GM21390 (cell line): ENCODE measurements at regions not wholly inside any gene's neighbourhood (a gene's known extent, or its start where the extent isn't known, plus 50 kb on each side); places are given as distances from the start of the nearest gene placed in this dataset.

Experiments
- ATAC-seq: cut with Tn5 transposase; IDR thresholded peaks from one replicate; pipeline ENCODE4 v1.9.1; 2021; ENCODE audit not compliant: unreplicated experiment

- no peak for ATAC-seq
Observed at GRCh38 chr3:102141928-102142239, 292.6 kb downstream of the NFKBIZ start.

- ATAC-seq: no peak
Observed at GRCh38 chr3:102142379-102143060, 292.3 kb upstream of the ZPLD1 start.

GRCh38 chr3:102143536-102143935 lies 291.3 kb upstream of the ZPLD1 start:
- ATAC-seq: no peak

- no peak for ATAC-seq
Observed at GRCh38 chr3:102144063-102144462, 290.8 kb upstream of the ZPLD1 start.

DNA sequence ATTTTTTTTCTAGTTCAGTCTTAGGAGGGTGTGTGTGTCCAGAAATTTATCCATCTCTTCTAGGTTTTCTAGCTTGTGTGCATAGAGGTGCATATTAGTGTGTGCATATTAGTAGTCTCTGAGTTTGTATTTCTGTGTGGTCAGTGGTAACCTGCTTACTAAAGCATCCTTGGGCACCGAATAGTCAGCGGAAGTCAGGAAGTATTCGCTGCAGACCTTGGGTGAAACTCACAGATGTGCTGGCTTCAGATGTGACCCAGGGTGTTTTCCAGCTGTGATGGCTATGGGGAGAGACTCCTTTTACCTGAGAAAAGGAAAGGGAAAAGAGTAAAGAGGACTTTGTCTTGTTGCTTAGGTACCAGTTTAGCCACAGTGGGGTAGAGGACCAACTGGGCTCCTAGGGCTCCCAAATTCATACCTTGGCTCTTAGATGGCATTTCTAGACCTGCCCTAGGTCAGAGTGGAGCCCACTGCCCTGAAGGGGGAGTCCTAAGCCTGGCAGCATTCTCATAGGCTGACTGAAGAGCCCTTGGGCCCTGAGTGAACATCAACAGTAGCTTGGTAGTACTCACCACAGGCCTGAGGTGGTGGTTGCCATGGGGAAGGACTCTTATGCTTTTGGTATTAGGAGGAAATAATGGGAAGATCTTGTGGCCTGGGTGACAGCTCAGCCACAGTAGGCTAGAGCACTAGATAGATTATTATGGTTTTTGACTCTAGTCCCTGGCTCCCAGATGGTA lies 286.0 kb upstream of the ZPLD1 start:
- no peak for ATAC-seq

GRCh38 chr3:102151935-102152334 lies 282.9 kb upstream of the ZPLD1 start:
- ATAC-seq: no peak

DNA sequence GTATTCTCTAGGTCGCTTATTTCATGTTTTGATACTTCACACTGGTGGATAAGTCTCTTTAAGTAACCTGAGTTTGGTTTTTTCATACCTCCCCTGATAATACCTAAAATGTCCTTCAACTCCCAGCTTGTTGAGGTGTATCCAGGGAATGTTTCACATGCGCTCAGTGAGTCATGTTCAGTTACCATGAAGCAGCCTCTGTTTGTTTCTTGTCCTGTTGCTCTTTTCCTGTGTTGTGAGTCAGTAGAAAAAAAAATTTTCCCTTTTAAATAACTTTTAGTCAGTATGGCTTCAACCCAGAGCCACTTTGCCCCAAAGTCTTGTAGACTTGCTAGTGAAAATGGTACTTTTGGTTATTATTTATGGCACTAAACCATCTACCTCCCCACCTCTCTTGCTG lies 278.4 kb upstream of the ZPLD1 start:
- ATAC-seq: no peak

DNA sequence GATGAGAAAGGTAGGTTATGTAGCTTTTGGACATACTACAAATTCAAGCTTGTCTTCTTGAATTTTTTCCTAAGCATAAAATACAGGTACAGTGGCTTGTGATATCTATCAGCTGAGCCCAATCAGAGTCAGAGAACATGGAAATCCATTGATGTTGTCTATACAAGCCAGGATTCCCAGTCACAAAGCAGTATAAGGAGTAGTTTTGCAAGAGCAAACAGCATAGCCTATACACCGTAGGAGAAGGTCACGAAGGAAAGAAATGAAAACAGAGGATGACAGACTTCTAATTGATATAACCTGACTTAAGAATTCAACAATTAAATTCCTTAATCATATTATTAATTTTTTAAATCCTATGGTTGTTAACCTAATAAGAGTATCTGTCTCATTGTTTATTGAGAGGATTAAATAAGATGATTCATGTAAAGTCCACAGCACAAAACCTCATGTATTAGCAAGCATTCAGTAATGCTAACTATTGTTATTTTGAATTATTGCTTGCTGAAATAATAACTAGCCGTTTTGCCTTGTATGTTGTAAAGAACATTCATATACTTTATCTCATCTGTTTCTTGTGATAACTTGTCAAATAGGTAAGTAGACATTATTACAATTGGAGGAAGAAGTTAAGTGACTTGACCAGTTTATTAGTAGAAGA lies 276.6 kb upstream of the ZPLD1 start:
- ATAC-seq: no peak

DNA sequence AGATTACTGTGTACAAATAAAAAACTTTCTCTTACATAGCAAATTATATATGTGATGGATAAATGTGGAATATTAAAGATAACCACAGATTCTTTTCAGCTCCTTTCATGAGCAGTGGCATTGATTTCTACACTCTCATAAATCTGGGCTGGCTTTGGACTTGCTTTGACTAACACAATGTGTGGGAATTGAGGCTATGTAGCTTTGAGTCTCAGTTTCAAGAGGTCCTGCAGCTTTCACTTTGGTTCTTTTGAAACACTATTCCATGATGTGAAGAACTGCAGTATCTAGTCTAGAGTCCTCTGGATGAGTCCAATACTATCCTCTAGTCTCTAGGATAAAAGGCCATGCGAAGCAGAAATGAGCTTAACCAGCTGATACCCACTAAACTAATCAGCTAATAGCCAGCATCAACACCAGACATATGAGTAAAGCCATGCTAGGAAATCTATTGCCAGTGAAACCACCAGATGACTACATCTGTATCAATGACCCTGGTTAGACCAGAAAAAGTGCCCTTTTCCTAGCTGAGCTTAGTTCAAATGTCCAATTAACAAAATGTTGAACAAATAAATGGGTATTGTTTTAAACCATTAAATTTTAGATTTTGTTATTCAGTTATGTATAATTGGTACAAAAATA lies 274.9 kb upstream of the ZPLD1 start:
- no peak for ATAC-seq

GRCh38 chr3:102161384-102162006 lies 273.3 kb upstream of the ZPLD1 start:
- no peak for ATAC-seq

DNA sequence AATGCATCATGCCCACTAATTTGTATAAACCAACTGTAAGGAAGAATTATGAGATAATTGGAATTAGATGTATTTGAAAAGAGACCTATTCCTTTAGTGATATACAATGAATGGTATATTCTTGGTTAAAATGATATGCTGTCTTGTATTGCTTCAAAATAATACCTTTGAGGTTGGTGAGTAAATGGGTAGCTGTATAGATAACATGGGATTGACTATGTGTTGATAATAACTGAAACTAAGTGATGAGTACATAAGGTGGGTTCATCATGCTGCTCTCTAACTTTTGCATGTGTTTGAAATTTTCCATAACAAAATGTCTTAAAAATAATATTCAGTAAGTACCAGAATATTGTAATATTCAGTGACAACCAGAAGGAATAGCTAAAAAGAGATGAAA lies 272.6 kb upstream of the ZPLD1 start:
- no peak for ATAC-seq

DNA sequence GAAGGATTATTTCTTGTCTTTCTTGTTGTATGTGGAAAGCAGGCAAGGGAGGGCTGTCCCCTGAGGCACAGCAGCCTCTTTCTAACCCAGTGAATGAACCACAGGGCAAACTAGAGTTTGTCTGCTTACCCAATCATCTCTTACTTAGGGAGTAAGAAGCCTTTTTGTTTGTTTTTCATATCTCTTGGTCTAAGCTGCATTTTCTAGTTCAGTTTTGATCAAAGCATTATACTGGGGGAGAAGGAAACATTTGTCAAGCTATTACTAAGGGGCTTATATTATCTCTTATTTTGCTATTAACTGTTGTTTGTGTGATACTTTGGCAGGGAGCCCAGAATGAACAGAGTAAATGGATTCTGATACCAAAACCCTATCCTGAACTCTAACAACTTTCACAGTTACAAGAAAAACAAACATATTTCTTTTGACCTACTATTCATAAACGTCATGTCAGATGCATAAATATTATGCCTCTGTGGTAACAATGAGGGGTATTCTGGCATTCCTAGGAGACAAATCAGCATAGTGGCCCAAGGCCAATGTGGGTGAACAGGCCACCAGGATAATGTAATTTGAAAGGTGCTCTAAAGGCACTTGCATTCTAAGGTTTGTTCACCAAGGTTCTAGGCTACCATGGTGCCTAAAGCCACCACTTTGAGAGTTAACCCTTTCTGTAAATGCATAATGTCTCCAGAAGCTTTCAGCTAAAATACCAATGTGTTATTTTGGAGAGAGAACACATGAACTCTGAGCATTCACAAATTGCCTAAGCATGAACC lies 271.6 kb upstream of the ZPLD1 start:
- no peak for ATAC-seq

- ATAC-seq: no peak
Observed at GRCh38 chr3:102163818-102164154, 271.0 kb upstream of the ZPLD1 start.

DNA sequence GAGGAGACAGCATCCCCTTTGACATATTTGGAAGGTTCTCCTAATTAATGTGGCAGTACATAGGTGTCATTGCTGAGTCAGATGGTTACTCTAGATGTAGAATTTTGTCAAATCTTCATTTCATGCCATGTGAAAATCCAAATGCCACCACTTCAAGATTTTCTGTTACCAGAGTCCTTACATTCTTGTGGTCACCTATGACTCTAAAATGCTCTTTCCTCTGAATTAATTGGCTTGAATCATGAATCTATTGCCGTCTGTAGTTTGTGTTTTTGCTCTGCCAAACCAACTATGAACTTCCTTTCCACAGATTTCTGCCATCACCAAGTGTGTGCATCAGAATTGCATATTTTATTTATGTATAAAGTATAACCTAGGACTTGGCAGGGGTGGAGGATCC lies 269.4 kb upstream of the ZPLD1 start:
- ATAC-seq: no peak

GRCh38 chr3:102169915-102170479 lies 264.8 kb upstream of the ZPLD1 start:
- no peak for ATAC-seq

GRCh38 chr3:102170545-102170944 lies 264.3 kb upstream of the ZPLD1 start:
- ATAC-seq: no peak

DNA sequence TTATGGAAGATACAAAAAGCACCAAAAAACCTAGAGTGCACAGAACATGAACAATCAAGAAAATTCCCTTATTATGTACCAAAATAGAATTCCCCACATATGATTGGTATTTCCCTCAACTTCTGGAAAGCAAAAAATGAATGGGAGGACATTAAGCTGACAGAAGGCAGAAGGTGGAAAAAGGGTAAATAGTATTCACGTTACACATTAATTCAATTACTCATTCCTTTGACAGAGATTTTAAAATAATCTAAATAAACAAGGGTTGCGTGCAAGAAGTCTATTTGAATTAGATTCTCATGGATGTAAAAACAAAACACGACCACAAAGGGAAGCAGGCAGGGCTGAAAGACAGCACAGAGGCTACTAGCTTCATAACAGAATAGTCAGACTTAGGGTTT lies 260.5 kb upstream of the ZPLD1 start:
- ATAC-seq: no peak

- no peak for ATAC-seq
Observed at GRCh38 chr3:102174832-102175374, 259.9 kb upstream of the ZPLD1 start.

DNA sequence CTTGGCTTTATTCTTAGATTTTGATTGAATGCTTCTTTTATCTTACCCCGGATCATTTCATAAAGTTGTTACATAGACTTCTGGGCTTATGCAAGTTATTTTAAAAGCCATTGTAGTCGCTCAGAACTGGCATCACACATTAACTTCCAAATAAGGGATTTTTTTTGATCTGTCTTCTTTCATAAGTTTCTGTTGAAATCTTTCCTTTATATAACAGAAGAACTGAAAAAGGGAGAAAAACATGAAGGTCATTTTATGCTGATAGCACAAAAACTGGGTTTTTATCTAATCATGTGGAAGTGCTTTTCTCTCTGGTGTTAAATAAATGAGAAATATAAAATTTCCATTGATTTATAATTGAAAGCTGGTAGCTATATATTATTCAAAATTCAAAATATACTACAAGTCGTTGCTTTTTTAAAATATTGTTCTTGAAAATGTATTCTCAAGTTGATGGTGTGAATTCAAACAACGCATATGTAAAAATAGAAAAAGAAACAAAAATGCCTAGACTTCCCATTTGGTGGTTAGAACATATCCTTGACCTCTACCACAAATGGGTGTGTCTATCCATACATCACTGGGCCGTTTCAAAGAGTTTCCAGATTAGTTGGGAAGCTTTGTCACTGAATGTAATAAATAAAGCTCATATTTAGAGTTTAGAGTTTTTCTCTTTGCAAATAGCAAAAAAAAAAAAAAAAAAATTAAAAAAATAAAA lies 258.3 kb upstream of the ZPLD1 start:
- no peak for ATAC-seq
